HEK293 (cell line): ENCODE measurements at regions not wholly inside any gene's neighbourhood (a gene's known extent, or its start where the extent isn't known, plus 50 kb on each side); places are given as distances from the start of the nearest gene placed in this dataset.

Experiments used
- PRDM1 ChIP-seq: fragments of 450-650 bp; formaldehyde crosslinking; IDR thresholded peaks from 2 replicates; pipeline ENCODE4; 2016; ENCODE audit warnings: missing biosample characterization, missing genetic modification characterization
- SP2 ChIP-seq: fragments of 450-650 bp; formaldehyde crosslinking; IDR thresholded peaks from 2 replicates; pipeline ENCODE4 v1.5.1; 2016; ENCODE audit warnings: missing biosample characterization, missing genetic modification characterization

- TF ChIP-seq PRDM1 = no peak
- no peak for TF ChIP-seq SP2 (tag by site-specific recombination)
Observed at GRCh38 chr7:79775911-79776310, 322.4 kb upstream of the MAGI2 start.
